Effector memory CD8-positive, alpha-beta T cell (primary cell): ENCODE measurements at regions not wholly inside any gene's neighbourhood (a gene's known extent, or its start where the extent isn't known, plus 50 kb on each side); places are given as distances from the start of the nearest gene placed in this dataset.
"Not testable (repeated sequence)": the region's sequence is repeated elsewhere in the genome, so short reads cannot be mapped to it uniquely, and the experiment has no call there.

ENCODE experiments used
- ATAC-seq: fragments of 150-1000 bp; cut with Tn5 transposase; replicated peaks from 2 replicates; pipeline ENCODE4 v1.10.0; 2021; ENCODE audit warnings: mild to moderate bottlenecking, moderate library complexity
- DNase-seq, 3 experiments: peaks; one replicate each; pipeline ENCODE4 v3.0.0; 2021
- H3K27ac Mint-ChIP-seq, 2 donors: one replicate each; pipeline ENCODE4 v1.8.0; 2022; ENCODE audit warnings: mild to moderate bottlenecking in 2 of 2, mixed read lengths in 2 of 2, moderate library complexity in 2 of 2
- H3K27me3 Mint-ChIP-seq, 2 donors: one replicate each; pipeline ENCODE4 v1.8.0; 2022; ENCODE audit warnings: mixed read lengths in 2 of 2
- H3K36me3 Mint-ChIP-seq: one replicate; pipeline ENCODE4 v1.8.0; 2022; ENCODE audit warnings: mild to moderate bottlenecking, moderate library complexity, mixed read lengths; ENCODE audit not compliant: insufficient read depth
- H3K4me1 Mint-ChIP-seq, 2 donors: one replicate each; pipeline ENCODE4 v1.8.0; 2022; ENCODE audit warnings: low read depth in 2 of 2, mixed read lengths in 2 of 2
- H3K4me3 Mint-ChIP-seq, 2 donors: one replicate each; pipeline ENCODE4 v1.8.0; 2022; ENCODE audit warnings: mild to moderate bottlenecking in 2 of 2, mixed read lengths in 2 of 2, moderate library complexity in 2 of 2
- H3K9me3 Mint-ChIP-seq, 2 donors: one replicate each; pipeline ENCODE4 v1.8.0; 2022; ENCODE audit warnings: mixed read lengths in 2 of 2

- Mint-ChIP-seq H3K36me3 (peaks cover 9% of the 10 kb centered on the region), H3K27ac (peak overlapping the region; percentile 55 to 74), H3K4me3 (no peak overlapping the region), H3K9me3 (no peaks in the 10 kb centered on the region), H3K4me1 (peaks cover 42 to 62% of the 10 kb centered on the region in 2 donors), H3K27me3 (no peaks in the 10 kb centered on the region)
- DNase-seq (no peak), ATAC-seq (no peak)
Measured at GRCh38 chr6:144410059-144410458, 124.9 kb downstream of the UTRN start.

- Mint-ChIP-seq H3K4me1 (peaks cover 46 to 62% of the 10 kb centered on the region in 2 donors), H3K27ac (peak overlapping the region; percentile 24 to 78)
- H3K36me3 Mint-ChIP-seq, H3K27me3 Mint-ChIP-seq, DNase-seq, H3K9me3 Mint-ChIP-seq, H3K4me3 Mint-ChIP-seq, ATAC-seq: not testable (repeated sequence)
Measured at GRCh38 chr6:144410574-144410973, 125.4 kb downstream of the UTRN start.

- peaks cover 55 to 69% of the 10 kb centered on the region in 2 donors for H3K4me1 Mint-ChIP-seq
- ATAC-seq, result peak; percentile 72
- no peak for DNase-seq
- H3K36me3 Mint-ChIP-seq, result peaks cover 2% of the 10 kb centered on the region
- H3K4me3 Mint-ChIP-seq, result peak overlapping the region; percentile 61 to 74
- peak overlapping the region; percentile 24 to 78 for H3K27ac Mint-ChIP-seq
- H3K27me3 Mint-ChIP-seq, result no peaks in the 10 kb centered on the region
- no peaks in the 10 kb centered on the region for H3K9me3 Mint-ChIP-seq
Measured at GRCh38 chr6:144411531-144412165, 126.5 kb downstream of the UTRN start.

GRCh38 chr6:144413418-144413817, 128.3 kb downstream of the UTRN start:
- H3K4me1 Mint-ChIP-seq, result peaks cover 52 to 67% of the 10 kb centered on the region in 2 donors
- no peaks in the 10 kb centered on the region for H3K27me3 Mint-ChIP-seq
- H3K4me3 Mint-ChIP-seq, result peak overlapping the region in 1 of 2 donors; percentile 46
- H3K36me3 Mint-ChIP-seq, result peaks cover 5% of the 10 kb centered on the region
- DNase-seq (peak in 1 of 3 experiments; percentile 20), ATAC-seq (peak; percentile 67)
- peak overlapping the region; percentile 16 to 81 for H3K27ac Mint-ChIP-seq
- no peaks in the 10 kb centered on the region for H3K9me3 Mint-ChIP-seq

- DNase-seq (no peak), ATAC-seq (no peak)
- Mint-ChIP-seq H3K36me3 (peaks cover 3% of the 10 kb centered on the region), H3K4me1 (peaks cover 58 to 69% of the 10 kb centered on the region in 2 donors), H3K4me3 (peak overlapping the region; percentile 2 to 21), H3K27me3 (no peaks in the 10 kb centered on the region), H3K9me3 (no peaks in the 10 kb centered on the region), H3K27ac (peak overlapping the region in 1 of 2 donors; percentile 71)
Measured at GRCh38 chr6:144415014-144415413, 129.9 kb downstream of the UTRN start.

- H3K4me3 Mint-ChIP-seq, result peak overlapping the region in 1 of 2 donors; percentile 2
- DNase-seq, result no peak
- peaks cover 3% of the 10 kb centered on the region for H3K36me3 Mint-ChIP-seq
- peak overlapping the region in 1 of 2 donors; percentile 64 for H3K27ac Mint-ChIP-seq
- ATAC-seq, result no peak
- H3K27me3 Mint-ChIP-seq, result no peaks in the 10 kb centered on the region
- H3K4me1 Mint-ChIP-seq, result peaks cover 54 to 73% of the 10 kb centered on the region in 2 donors
- H3K9me3 Mint-ChIP-seq, result no peaks in the 10 kb centered on the region
Measured at GRCh38 chr6:144415835-144416237, 130.7 kb downstream of the UTRN start.

GRCh38 chr6:144416244-144416643, 131.1 kb downstream of the UTRN start:
- Mint-ChIP-seq H3K27ac (peak overlapping the region; percentile 62 to 64), H3K27me3 (no peaks in the 10 kb centered on the region), H3K9me3 (no peaks in the 10 kb centered on the region), H3K4me3 (peak overlapping the region in 1 of 2 donors; percentile 1), H3K36me3 (peaks cover 4% of the 10 kb centered on the region), H3K4me1 (peaks cover 50 to 69% of the 10 kb centered on the region in 2 donors)
- DNase-seq, result no peak
- no peak for ATAC-seq

GRCh38 chr6:144416773-144417172, 131.6 kb downstream of the UTRN start:
- H3K27me3 Mint-ChIP-seq, result no peaks in the 10 kb centered on the region
- peaks cover 8% of the 10 kb centered on the region for H3K36me3 Mint-ChIP-seq
- H3K9me3 Mint-ChIP-seq, result no peaks in the 10 kb centered on the region
- H3K4me3 Mint-ChIP-seq, result peak overlapping the region in 1 of 2 donors; percentile 1
- ATAC-seq, result no peak
- H3K4me1 Mint-ChIP-seq, result peaks cover 46 to 64% of the 10 kb centered on the region in 2 donors
- peak overlapping the region; percentile 62 to 64 for H3K27ac Mint-ChIP-seq
- no peak for DNase-seq

GRCh38 chr6:144417681-144418080, 132.5 kb downstream of the UTRN start:
- H3K27ac Mint-ChIP-seq, result peak overlapping the region in 1 of 2 donors; percentile 64
- no peak overlapping the region for H3K4me3 Mint-ChIP-seq
- DNase-seq, result no peak
- no peaks in the 10 kb centered on the region for H3K27me3 Mint-ChIP-seq
- no peak for ATAC-seq
- peaks cover 15% of the 10 kb centered on the region for H3K36me3 Mint-ChIP-seq
- no peaks in the 10 kb centered on the region for H3K9me3 Mint-ChIP-seq
- H3K4me1 Mint-ChIP-seq, result peaks cover 48 to 66% of the 10 kb centered on the region in 2 donors

- Mint-ChIP-seq H3K4me1 (peaks cover 39 to 69% of the 10 kb centered on the region in 2 donors), H3K27ac (peak overlapping the region; percentile 63 to 88), H3K4me3 (no peak overlapping the region), H3K9me3 (no peaks in the 10 kb centered on the region), H3K27me3 (no peaks in the 10 kb centered on the region), H3K36me3 (peaks cover 28% of the 10 kb centered on the region)
- DNase-seq (no peak), ATAC-seq (peak; percentile 60)
Measured at GRCh38 chr6:144418959-144419545, 133.9 kb downstream of the UTRN start.

GRCh38 chr6:144423167-144423566, 138.0 kb downstream of the UTRN start:
- Mint-ChIP-seq H3K9me3 (no peaks in the 10 kb centered on the region), H3K4me1 (peaks cover 23 to 61% of the 10 kb centered on the region in 2 donors), H3K4me3 (no peak overlapping the region), H3K27ac (peak overlapping the region; percentile 46 to 54), H3K27me3 (no peaks in the 10 kb centered on the region), H3K36me3 (peaks cover 60% of the 10 kb centered on the region)
- ATAC-seq (no peak), DNase-seq (no peak)

GRCh38 chr6:144429753-144430152, 144.6 kb downstream of the UTRN start:
- ATAC-seq (no peak), DNase-seq (no peak)
- peak overlapping the region in 1 of 2 donors; percentile 44 for H3K27ac Mint-ChIP-seq
- peaks cover 8 to 40% of the 10 kb centered on the region in 2 donors for H3K4me1 Mint-ChIP-seq
- no peak overlapping the region for H3K4me3 Mint-ChIP-seq
- peaks cover 74% of the 10 kb centered on the region for H3K36me3 Mint-ChIP-seq
- H3K27me3 Mint-ChIP-seq, result no peaks in the 10 kb centered on the region
- no peaks in the 10 kb centered on the region for H3K9me3 Mint-ChIP-seq

- not testable (repeated sequence) for DNase-seq, H3K4me3 Mint-ChIP-seq, H3K9me3 Mint-ChIP-seq, H3K27me3 Mint-ChIP-seq, ATAC-seq
- peaks cover 2 to 19% of the 10 kb centered on the region in 2 donors for H3K4me1 Mint-ChIP-seq
- H3K36me3 Mint-ChIP-seq, result peaks cover 72% of the 10 kb centered on the region
- H3K27ac Mint-ChIP-seq, result peak overlapping the region in 1 of 2 donors; percentile 13
Measured at GRCh38 chr6:144433446-144433845, 148.3 kb downstream of the UTRN start.
